Activated naive CD4-positive, alpha-beta T cell treated with anti-CD3 and anti-CD28 coated beads, Interleukin-2, amount 10 ng/mL, durations not matched to agents 7 days and 5 days (primary cell): ENCODE measurements at regions not wholly inside any gene's neighbourhood (a gene's known extent, or its start where the extent isn't known, plus 50 kb on each side); places are given as distances from the start of the nearest gene placed in this dataset.

Experiments
- CTCF ChIA-PET: fragments of 350-600 bp; sonication (Branson Sonifier 250); formaldehyde crosslinking; loops from one replicate; lab custom pipeline; 2021; ENCODE audit warnings: antibody characterized with exemption; lab: Charles Lee
- DNase-seq: peaks from one replicate; pipeline ENCODE4 v3.0.0-alpha.2; 2020
- H3K27ac Mint-ChIP-seq: one replicate; pipeline ENCODE4 v1.8.0; 2021; ENCODE audit warnings: mild to moderate bottlenecking, moderate library complexity, mixed read lengths
- H3K27me3 Mint-ChIP-seq: one replicate; pipeline ENCODE4 v1.8.0; 2021; ENCODE audit warnings: mild to moderate bottlenecking, mixed read lengths
- H3K36me3 Mint-ChIP-seq: one replicate; pipeline ENCODE4 v1.8.0; 2021; ENCODE audit warnings: mixed read lengths
- H3K4me1 Mint-ChIP-seq: one replicate; pipeline ENCODE4 v1.8.0; 2021; ENCODE audit warnings: mixed read lengths
- H3K4me3 Mint-ChIP-seq: one replicate; pipeline ENCODE4 v1.8.0; 2021; ENCODE audit warnings: mild to moderate bottlenecking, moderate library complexity, mixed read lengths
- H3K9me3 Mint-ChIP-seq: one replicate; pipeline ENCODE4 v1.8.0; 2021; ENCODE audit warnings: mixed read lengths

- CTCF ChIA-PET, result no interaction called here
These were observed 50.8 kb upstream of the TGM3 start for GRCh38 chr20:2244993-2245392.

GRCh38 chr20:2245637-2246036 lies 50.2 kb upstream of the TGM3 start:
- H3K4me3 Mint-ChIP-seq, result no peak overlapping the region
- no peak overlapping the region for H3K27ac Mint-ChIP-seq
- no peaks in the 10 kb centered on the region for H3K9me3 Mint-ChIP-seq
- no peaks in the 10 kb centered on the region for H3K4me1 Mint-ChIP-seq
- no peaks in the 10 kb centered on the region for H3K36me3 Mint-ChIP-seq
- DNase-seq, result no peak
- CTCF ChIA-PET, result no interaction called here
- H3K27me3 Mint-ChIP-seq, result peaks cover 49% of the 10 kb centered on the region

More at GRCh38 chr20:2244993-2245392, 50.8 kb upstream of the TGM3 start:
- DNase-seq, result no peak
- Mint-ChIP-seq H3K27me3 (peaks cover 43% of the 10 kb centered on the region), H3K27ac (no peak overlapping the region), H3K36me3 (no peaks in the 10 kb centered on the region), H3K4me3 (no peak overlapping the region), H3K4me1 (no peaks in the 10 kb centered on the region), H3K9me3 (no peaks in the 10 kb centered on the region)
